Stimulated activated CD8-positive, alpha-beta memory T cell treated with anti-CD3 and anti-CD28 coated beads, Interleukin-7, amount 100 ng/mL, for 4 hours (primary cell): ENCODE measurements at regions not wholly inside any gene's neighbourhood (a gene's known extent, or its start where the extent isn't known, plus 50 kb on each side); places are given as distances from the start of the nearest gene placed in this dataset.
"Not testable (repeated sequence)": the region's sequence is repeated elsewhere in the genome, so short reads cannot be mapped to it uniquely, and the experiment has no call there.

Experiments
- DNase-seq, 2 donors: peaks; one replicate each; pipeline ENCODE4 v3.0.0-alpha.2; 2020; ENCODE audit warnings: low read depth in 2 of 2

GRCh38 chr10:42187501-42188195, 450.7 kb downstream of the ZNF33B start:
- DNase-seq, result not testable (repeated sequence)

DNA sequence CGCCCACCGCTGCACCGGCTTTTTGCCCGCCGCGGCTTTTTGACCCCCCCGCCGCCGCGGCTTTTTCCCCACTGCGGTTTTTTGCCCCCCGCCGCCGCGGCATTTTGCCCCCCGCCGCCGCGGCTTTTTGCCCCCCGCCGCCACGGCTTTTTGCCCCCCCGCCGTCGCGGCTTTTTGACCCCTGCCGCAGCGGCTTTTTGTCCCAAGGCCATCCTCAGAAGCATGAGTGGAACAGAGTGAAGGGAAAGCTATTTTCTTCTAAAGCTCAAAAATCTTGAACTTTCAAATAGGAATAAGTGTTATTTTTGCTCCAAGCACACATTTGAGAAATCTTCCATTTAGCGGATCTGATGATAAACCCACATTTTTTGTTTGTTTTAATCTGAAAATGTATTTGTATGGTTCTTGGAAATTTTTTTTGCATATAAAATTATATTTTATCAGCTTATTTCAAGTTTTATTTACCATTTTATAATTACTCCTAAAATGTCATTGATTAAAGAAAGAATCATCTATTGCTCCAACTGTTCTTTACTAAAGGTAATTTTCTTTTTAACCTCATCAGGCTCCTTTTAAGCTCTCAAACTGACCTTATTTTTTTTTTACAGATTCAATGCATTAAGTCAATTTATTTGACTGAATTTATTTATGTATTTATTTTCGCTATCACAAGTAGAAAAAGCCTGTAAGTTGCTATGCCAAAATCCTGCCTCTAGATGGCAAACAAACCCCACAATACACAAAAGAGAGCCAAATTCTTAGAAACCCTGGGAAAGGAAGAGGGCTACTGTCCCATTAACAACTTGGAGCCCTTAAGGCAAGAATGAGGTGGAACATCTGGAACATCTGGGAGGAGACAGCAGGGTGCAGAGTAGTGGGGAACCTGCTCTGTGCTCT, 460.3 kb downstream of the ZNF33B start:
- DNase-seq, result not testable (repeated sequence)

- DNase-seq, result no peak
Measured at GRCh38 chr10:42177077-42177792, 461.1 kb downstream of the ZNF33B start.

DNA sequence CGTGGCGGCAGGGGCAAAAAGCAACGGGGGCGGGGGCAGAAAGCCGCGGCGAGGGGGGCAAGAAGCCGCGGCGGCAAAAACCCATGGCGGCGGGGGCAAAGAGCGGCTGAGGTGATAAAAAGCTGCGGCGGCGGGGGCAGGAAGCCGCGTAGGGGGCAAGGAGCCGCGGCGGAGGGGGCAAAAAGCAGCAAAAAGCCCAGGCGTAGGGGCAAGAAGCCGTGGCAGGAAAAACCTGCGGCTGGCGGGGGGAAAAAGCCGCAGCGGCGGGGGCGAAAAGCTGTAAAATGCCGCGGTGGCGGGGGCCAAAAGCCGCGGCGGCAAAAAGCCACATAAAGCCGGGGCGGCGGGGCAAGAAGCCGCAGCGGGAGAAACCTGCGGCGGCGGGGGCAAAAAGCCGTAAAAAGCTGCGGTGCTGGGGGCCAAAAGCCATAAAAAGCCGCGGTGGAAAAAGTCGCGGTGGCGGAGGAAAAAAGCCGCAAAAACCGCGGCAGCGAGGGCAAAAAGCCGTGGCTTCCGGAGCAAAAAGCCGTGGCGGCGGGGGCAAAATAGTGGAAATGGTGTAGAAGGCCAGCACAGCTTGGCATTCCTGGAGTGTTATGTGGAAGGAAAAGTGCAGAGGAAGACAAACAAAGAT, 487.8 kb downstream of the ZNF33B start:
- no peak for DNase-seq

GRCh38 chr10:42149722-42150427, 488.5 kb downstream of the ZNF33B start:
- no peak for DNase-seq

DNA sequence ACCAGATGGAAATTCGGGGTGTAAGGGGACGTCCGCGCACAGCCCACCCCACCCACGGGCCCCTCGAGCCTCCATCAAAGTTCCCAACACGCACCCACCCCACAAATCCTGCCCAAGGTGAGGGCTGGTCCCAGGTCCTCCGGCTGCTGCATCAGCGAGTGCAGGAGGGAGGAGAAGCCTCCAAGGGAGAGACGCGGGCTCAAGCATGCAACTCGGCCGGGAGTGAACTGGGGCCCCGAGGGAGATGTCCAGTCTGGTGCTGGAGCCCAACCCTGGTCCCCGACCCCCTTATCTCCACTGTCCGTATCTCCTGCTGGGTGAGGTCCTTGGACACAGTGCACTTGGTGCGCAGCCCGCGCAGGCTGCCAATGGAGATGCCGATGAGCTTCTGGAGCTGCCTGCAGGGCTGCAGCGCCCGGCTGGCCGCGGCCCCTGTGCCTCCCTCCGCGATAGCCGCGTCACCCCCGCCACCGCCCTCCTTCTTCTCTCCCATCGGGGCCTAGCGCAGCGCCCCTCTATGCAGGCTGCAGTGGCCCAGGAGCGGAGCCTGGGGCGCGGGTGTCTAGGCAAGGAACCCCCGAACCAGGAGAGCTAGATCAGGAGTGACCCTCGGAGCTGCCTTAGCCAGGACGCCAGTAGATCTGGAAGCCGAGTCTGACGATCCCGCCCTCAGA, 489.2 kb downstream of the ZNF33B start:
- DNase-seq, result no peak

GRCh38 chr10:42146165-42146564, 492.2 kb downstream of the ZNF33B start:
- DNase-seq, result not testable (repeated sequence)

DNA sequence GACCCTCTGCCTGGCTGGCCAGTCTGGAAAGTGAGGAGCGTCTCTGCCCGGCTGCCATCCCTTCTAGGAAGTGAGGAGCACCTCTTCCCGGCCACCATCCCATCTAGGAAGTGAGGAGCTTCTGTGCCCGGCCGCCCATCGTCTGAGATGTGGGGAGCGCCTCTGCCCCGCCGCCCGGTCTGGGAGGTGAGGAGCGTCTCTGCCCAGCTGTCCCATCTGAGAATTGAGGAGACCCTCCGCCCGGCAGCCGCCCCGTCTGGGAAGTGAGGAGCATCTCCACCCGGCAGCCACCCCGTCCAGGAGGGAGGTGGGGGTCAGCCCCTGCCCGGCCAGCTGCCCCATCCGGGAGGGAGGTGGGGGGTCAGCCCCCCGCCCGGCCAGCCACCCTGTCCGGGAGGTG, 500.3 kb downstream of the ZNF33B start:
- not testable (repeated sequence) for DNase-seq

DNA sequence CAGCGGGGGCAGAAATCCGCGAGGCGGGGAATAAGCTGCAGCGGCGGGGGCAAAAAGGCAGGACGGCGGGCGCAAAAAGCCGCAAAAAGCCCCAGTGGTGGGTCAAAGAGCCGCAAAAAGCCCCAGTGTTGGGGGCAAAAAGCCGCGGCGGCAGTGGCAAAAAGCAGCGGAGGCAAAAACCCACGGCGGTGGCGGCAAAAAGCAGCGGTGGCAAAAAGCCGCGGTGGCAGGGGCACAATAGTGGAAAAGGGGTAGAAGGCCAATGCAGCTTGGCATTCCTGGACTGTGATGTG, 525.3 kb downstream of the ZNF33B start:
- no peak for DNase-seq

DNA sequence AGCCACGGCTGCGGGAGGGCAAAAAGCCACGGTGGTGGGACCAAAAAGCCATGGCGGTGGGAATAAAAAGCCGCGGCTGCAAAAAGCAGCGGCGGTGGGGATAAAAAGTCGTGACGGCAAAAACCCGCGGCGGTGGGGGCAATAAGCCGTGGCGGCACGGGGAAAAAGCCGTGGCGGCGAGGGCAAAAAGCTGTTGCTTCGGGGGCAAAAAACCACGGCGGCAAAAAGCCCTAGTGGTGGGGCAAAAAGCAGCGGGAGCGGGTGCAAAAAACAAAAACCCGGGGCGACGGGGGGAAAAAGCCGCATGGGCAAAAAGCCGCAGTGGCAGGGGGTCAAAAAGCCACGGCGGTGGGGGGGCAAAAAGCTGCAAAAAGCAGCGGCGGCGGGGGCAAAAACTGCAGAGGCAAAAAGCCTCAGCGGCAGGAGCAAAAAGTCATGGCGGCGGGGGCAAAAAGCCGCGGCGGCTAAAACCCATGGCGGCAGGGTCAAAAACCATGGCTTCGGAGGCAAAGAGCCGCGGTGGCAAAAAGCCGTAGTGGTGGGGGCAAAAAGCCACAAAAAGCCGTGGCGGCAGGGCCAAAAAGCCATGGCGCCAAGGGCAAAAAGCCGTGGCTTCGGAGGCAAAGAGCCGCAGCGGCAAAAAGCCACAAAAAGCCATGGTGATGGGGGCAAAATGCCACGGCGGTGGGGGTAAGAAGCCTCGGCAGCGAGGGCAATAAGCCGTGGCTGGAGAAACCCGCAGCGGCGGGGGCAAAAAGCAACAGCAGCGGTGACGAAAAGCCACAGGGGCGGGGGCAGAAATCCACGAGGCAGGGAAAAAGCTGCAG, 525.8 kb downstream of the ZNF33B start:
- DNase-seq, result no peak

DNA sequence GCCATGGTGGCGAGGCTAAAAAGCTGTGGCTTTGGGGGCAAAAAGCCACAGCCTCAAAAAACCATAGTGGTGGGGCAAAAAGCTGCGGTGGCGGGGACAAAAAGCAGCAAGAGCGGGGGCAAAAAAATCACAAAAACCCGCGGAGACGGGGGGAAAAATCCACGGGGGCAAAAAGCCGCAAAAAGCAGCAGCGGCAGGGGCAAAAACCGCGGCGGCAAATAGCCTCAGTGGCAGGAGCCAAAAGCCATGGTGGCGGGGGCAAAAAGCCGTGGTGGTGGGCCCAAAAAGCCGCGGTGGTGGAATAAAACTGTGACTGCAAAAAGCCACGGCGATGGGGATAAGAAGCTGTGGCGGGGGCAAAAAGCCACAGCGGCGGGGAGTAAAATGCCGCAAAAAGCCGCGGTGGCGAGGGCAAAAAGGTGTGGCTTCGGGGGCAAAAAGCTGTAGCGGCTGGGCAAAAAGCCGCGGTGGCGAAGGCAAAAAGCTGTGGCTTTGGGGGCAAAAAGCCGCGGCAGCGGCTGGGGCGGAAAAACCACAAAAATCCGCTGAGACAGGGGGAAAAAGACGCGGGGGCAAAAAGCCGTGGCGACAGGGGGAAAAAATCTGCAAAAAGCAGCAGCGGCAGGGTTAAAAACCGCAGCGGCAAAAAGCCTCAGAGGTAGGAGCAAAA, 526.6 kb downstream of the ZNF33B start:
- DNase-seq, result no peak

DNA sequence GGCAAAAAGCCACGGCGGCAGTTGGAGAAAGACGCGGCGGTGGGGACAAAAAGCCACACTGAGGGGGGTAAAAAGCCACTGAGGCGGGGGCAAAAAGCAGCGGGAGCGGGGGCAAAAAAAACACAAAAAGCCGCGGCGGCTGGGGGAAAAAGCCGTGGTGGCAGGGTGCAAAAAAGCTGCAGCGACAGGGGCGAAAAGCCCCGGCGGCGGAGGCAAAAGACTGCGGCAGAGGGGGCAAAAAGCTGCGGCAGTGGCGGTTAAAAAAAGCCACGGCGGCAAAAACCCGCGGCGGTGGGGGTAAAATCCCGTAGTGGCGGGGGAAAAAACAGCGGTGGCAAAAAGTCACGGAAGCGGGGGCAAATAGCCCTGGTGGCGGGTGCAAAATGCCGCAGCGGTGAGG, 527.3 kb downstream of the ZNF33B start:
- DNase-seq, result no peak
